ENCODE measurements at regions not wholly inside any gene's neighbourhood (a gene's known extent, or its start where the extent isn't known, plus 50 kb on each side); places are given as distances from the start of the nearest gene placed in this dataset.

- no peak for TF ChIP-seq CTCF (IDR thresholded peaks at IDR 0.05)
- no peak for TF ChIP-seq EP300 (IDR thresholded peaks at IDR 0.05)
- no peak for TF ChIP-seq POLR2A (IDR thresholded peaks at IDR 0.05)
These were observed 145.0 kb upstream of the SMC2 start for GRCh38 chr9:103949096-103949495.
